ENCODE measurements at regions not wholly inside any gene's neighbourhood (a gene's known extent, or its start where the extent isn't known, plus 50 kb on each side); places are given as distances from the start of the nearest gene placed in this dataset.

DNA sequence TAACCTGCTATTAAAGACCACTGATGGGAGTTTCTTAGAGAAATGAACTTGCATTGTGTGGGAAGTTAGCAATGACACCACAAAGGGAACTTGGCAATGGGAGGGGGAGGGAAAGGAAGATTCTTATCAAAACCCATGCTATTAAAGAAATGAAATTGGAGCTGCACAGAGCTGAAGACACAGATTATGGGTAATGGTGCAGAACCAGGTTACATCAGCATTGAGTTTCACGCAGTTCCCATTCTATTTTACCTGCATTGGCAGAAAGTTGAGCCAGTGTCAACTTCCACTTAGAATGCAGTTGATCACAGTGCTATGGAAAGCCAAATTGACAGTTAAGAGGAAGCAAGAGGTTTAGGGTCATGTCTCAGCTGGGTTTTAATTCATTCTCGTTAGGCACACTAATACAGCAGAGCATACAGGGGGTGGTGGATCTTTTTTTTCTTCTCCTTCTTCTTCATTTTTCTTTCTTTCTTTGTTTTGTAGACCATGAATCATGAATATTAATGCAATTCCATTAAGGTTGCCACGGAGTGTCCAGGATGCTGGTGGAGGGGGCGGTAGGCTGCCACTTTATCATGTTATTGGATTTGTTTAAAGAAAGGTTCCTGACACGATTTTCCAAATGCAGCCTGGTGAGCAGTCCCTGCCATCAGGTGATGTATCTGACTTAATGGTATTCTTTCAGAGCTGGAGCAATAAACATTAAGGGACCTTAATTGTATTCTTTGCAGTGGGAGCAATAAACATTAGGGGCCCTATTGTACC, 1092.0 kb upstream of the MAP3K7 start:
- Mint-ChIP-seq H3K27ac (no peak overlapping the region), H3K4me1 (ENCODE audit: low read depth) (no peaks in the 10 kb centered on the region), H3K27me3 (ENCODE audit: low read depth) (no peaks in the 10 kb centered on the region), H3K9me3 (no peaks in the 10 kb centered on the region), H3K4me3 (no peak overlapping the region), H3K36me3 (ENCODE audit: low read depth) (no peaks in the 10 kb centered on the region)
- no peak for DNase-seq (ENCODE audit: low spot score)

DNA sequence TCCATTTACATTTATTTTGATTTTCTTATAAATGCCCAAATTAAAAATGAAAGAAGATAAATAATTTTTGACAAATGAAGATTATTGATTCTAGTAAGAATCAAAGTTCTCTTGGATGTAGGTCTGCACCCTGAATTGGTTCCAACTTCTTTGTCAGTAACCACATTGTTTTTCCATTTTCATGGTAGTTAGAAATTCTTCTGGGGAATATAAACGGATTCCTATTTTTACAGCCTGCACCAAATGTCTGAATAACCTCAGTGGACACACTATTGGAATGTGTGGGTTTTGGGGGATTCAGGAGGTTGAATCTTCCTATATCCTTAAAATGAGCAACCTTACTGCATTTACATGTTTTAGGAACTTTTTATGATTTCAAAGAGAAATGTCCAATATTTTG, 1085.3 kb upstream of the MAP3K7 start:
- no peaks in the 10 kb centered on the region for H3K27me3 Mint-ChIP-seq (ENCODE audit: low read depth)
- no peak overlapping the region for H3K27ac Mint-ChIP-seq
- H3K4me3 Mint-ChIP-seq, result no peak overlapping the region
- H3K4me1 Mint-ChIP-seq (ENCODE audit: low read depth), result no peaks in the 10 kb centered on the region
- DNase-seq (ENCODE audit: low spot score), result no peak
- H3K9me3 Mint-ChIP-seq, result no peaks in the 10 kb centered on the region
- no peaks in the 10 kb centered on the region for H3K36me3 Mint-ChIP-seq (ENCODE audit: low read depth)

DNA sequence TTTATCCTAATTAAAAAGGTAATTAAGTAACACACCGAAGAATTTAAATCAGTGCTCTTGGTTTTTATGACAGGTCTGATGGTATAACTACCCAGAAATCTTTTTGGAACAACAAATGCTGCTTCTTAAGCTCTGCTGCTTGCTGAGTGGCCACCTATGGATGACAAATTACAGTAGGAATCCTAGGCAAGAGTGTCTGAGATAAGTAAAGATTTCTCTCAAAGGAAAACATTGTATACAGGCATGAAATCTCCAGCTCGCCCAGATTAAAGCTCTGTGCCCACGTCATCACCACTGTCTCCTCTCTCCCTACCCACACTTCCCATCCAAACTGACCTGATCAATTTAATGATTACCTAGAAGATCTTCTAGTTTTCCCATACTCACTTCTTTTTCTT, 1083.0 kb upstream of the MAP3K7 start:
- no peak for DNase-seq (ENCODE audit: low spot score)
- no peak overlapping the region for H3K27ac Mint-ChIP-seq
- H3K36me3 Mint-ChIP-seq (ENCODE audit: low read depth), result no peaks in the 10 kb centered on the region
- H3K9me3 Mint-ChIP-seq, result no peaks in the 10 kb centered on the region
- H3K27me3 Mint-ChIP-seq (ENCODE audit: low read depth), result no peaks in the 10 kb centered on the region
- no peak overlapping the region for H3K4me3 Mint-ChIP-seq
- no peaks in the 10 kb centered on the region for H3K4me1 Mint-ChIP-seq (ENCODE audit: low read depth)

DNA sequence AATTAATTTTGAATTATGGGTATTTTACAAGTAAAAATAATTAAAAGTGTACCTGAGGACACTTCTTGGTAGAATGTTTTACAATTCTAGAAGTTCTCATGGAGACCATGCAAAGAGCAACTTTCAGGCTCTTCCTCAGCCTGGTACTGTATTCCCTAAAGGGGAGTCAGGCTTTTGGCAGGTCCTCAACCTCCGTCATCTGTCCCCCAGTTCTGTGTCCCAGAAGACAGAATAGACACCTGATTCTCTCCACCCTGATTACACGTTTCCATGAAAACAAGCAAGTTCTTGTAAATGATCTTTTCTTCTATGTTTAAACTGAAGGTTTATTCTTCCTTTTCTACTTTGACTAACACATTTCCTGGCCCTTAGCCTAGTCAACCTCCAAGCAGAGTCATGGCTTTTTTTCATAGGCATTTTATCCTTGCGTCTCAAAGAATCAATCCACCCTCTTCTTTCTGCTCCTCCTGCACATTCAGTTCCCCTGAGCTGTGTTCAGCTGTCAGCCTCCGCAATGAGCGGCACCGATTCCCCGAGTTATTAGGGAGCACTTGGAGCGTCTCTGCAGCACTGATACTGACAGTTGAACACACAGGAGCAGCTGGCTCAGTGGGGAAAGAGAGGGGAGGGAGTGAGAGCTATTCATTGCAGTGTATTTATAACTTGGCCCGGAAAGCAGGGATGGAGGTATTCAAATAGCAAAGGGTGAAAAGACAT, 1082.4 kb upstream of the MAP3K7 start:
- no peaks in the 10 kb centered on the region for H3K9me3 Mint-ChIP-seq
- H3K4me3 Mint-ChIP-seq, result no peak overlapping the region
- no peak for DNase-seq (ENCODE audit: low spot score)
- no peaks in the 10 kb centered on the region for H3K36me3 Mint-ChIP-seq (ENCODE audit: low read depth)
- no peaks in the 10 kb centered on the region for H3K27me3 Mint-ChIP-seq (ENCODE audit: low read depth)
- no peak overlapping the region for H3K27ac Mint-ChIP-seq
- H3K4me1 Mint-ChIP-seq (ENCODE audit: low read depth), result no peaks in the 10 kb centered on the region

DNA sequence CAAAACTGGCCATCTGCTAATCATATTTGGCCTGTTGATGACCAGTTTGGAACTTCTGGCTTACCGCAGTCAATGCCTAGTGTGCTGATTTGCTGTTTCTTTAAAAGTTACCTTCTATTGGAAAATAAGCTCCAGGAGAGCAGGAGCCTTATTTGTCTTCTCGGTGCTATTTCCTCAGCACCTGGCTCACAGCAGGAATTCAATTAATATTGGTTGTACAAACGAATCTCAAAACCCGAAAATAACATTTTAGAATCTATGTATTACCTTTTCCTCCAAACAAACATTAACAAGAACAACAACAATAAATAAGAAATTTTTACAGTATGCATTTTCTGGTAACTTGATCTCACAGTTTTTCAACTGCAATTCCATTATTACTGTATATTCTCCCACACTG, 1080.7 kb upstream of the MAP3K7 start:
- no peaks in the 10 kb centered on the region for H3K27me3 Mint-ChIP-seq (ENCODE audit: low read depth)
- H3K27ac Mint-ChIP-seq, result no peak overlapping the region
- no peaks in the 10 kb centered on the region for H3K36me3 Mint-ChIP-seq (ENCODE audit: low read depth)
- no peaks in the 10 kb centered on the region for H3K4me1 Mint-ChIP-seq (ENCODE audit: low read depth)
- no peak for DNase-seq (ENCODE audit: low spot score)
- H3K4me3 Mint-ChIP-seq, result no peak overlapping the region
- peaks cover 4% of the 10 kb centered on the region for H3K9me3 Mint-ChIP-seq

GRCh38 chr6:91664327-91664959, 1077.6 kb upstream of the MAP3K7 start:
- H3K4me1 Mint-ChIP-seq (ENCODE audit: low read depth), result no peaks in the 10 kb centered on the region
- H3K4me3 Mint-ChIP-seq, result no peak overlapping the region

DNA sequence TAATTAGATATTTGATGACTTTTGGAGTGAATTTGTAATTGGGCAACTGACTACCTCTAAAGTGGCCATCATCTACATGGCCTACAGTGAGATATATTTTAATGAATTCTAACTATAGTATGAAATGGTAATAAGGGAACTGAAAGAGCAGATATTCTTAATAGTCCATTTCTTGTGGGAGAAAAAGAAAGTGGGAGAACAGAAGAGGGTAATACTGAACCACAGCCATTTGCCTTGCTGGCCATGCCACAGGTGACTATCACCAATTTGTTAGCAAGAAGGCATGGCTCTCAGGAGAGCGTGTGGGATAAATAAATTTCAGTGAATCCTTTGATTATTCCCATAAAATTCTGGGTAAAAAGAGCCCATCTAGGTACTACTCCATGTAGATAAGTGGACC, 1074.0 kb upstream of the MAP3K7 start:
- no peak overlapping the region for H3K27ac Mint-ChIP-seq
- H3K36me3 Mint-ChIP-seq (ENCODE audit: low read depth), result no peaks in the 10 kb centered on the region
- H3K4me1 Mint-ChIP-seq (ENCODE audit: low read depth), result no peaks in the 10 kb centered on the region
- DNase-seq (ENCODE audit: low spot score), result no peak
- no peak overlapping the region for H3K4me3 Mint-ChIP-seq
- no peaks in the 10 kb centered on the region for H3K27me3 Mint-ChIP-seq (ENCODE audit: low read depth)
- peaks cover 4% of the 10 kb centered on the region for H3K9me3 Mint-ChIP-seq

More at GRCh38 chr6:91664327-91664959, 1077.6 kb upstream of the MAP3K7 start:
- Mint-ChIP-seq H3K36me3 (ENCODE audit: low read depth) (no peaks in the 10 kb centered on the region), H3K27ac (no peak overlapping the region), H3K27me3 (ENCODE audit: low read depth) (no peaks in the 10 kb centered on the region), H3K9me3 (peaks cover 4% of the 10 kb centered on the region)
- DNase-seq (ENCODE audit: low spot score), result no peak

- Mint-ChIP-seq H3K36me3 (ENCODE audit: low read depth) (no peaks in the 10 kb centered on the region), H3K4me3 (no peak overlapping the region), H3K27ac (no peak overlapping the region), H3K4me1 (ENCODE audit: low read depth) (no peaks in the 10 kb centered on the region), H3K9me3 (peaks cover 4% of the 10 kb centered on the region), H3K27me3 (ENCODE audit: low read depth) (no peaks in the 10 kb centered on the region)
- no peak for DNase-seq (ENCODE audit: low spot score)
Observed at GRCh38 chr6:91659891-91660290, 1073.0 kb upstream of the MAP3K7 start.

- no peak for DNase-seq (ENCODE audit: low spot score)
- Mint-ChIP-seq H3K4me3 (no peak overlapping the region), H3K9me3 (peaks cover 3% of the 10 kb centered on the region), H3K27me3 (ENCODE audit: low read depth) (no peaks in the 10 kb centered on the region), H3K36me3 (ENCODE audit: low read depth) (no peaks in the 10 kb centered on the region), H3K27ac (no peak overlapping the region), H3K4me1 (ENCODE audit: low read depth) (no peaks in the 10 kb centered on the region)
Observed at GRCh38 chr6:91654793-91655192, 1067.9 kb upstream of the MAP3K7 start.

GRCh38 chr6:91654357-91654756, 1067.5 kb upstream of the MAP3K7 start:
- no peak for DNase-seq (ENCODE audit: low spot score)
- Mint-ChIP-seq H3K9me3 (peaks cover 3% of the 10 kb centered on the region), H3K27ac (no peak overlapping the region), H3K4me1 (ENCODE audit: low read depth) (no peaks in the 10 kb centered on the region), H3K27me3 (ENCODE audit: low read depth) (no peaks in the 10 kb centered on the region), H3K4me3 (no peak overlapping the region), H3K36me3 (ENCODE audit: low read depth) (no peaks in the 10 kb centered on the region)

- H3K36me3 Mint-ChIP-seq (ENCODE audit: low read depth), result no peaks in the 10 kb centered on the region
- peaks cover 3% of the 10 kb centered on the region for H3K9me3 Mint-ChIP-seq
- no peaks in the 10 kb centered on the region for H3K4me1 Mint-ChIP-seq (ENCODE audit: low read depth)
- H3K27ac Mint-ChIP-seq, result no peak overlapping the region
- DNase-seq (ENCODE audit: low spot score), result no peak
- no peak overlapping the region for H3K4me3 Mint-ChIP-seq
- no peaks in the 10 kb centered on the region for H3K27me3 Mint-ChIP-seq (ENCODE audit: low read depth)
Observed at GRCh38 chr6:91653895-91654294, 1067.0 kb upstream of the MAP3K7 start.

DNA sequence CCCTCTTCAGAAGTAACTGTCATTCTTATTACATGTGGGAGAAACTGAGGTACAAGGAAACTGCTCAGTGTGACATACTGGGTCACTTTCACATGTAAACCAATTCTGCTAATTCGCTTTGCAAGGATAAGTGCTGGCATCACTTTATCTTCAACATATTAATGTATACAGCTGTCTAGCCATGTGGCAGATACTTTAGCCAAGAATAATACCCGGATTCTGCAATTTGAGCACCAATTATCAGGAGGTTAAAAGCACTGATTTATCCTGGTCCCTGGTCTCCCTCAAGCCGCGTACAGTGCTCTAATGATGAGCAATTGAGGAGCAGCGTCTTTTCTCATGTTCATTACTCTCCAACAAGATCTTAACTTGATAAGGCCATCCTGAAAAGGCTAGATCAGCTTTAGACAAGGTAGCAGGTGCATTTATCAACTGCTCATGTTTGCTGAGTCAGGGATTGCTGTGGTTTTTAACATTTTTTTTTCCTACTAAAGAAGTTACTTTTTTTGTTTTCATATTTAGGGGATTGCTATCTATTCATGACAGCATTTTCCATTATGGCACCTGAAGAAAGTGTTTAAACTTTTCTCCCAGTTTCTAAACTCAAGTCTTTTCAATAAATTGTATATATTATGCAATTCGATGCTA, 1066.3 kb upstream of the MAP3K7 start:
- no peak overlapping the region for H3K4me3 Mint-ChIP-seq
- DNase-seq (ENCODE audit: low spot score), result no peak
- H3K27me3 Mint-ChIP-seq (ENCODE audit: low read depth), result no peaks in the 10 kb centered on the region

DNA sequence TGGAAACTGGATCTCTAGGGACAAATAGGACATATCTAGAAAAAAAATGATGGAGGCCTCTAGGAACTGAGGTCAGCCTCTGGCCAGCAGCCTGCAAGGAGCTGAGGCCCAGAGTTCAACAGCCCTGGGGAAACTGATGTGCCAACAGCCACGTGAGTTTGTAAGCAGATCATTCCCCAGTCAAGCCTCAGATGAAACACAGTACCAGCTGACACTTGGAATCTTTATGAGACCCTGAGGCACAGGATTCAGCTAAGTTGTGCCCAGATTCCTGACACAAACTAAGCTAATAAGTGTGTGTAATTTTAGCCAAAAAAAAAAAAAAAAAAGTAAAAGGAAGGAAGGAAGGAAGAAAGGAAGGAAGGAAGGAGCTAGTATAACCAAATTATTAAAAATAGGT, 1059.8 kb upstream of the MAP3K7 start:
- Mint-ChIP-seq H3K27ac (peak overlapping the region; percentile 45), H3K9me3 (no peaks in the 10 kb centered on the region), H3K36me3 (ENCODE audit: low read depth) (no peaks in the 10 kb centered on the region), H3K4me3 (no peak overlapping the region), H3K27me3 (ENCODE audit: low read depth) (no peaks in the 10 kb centered on the region), H3K4me1 (ENCODE audit: low read depth) (no peaks in the 10 kb centered on the region)
- DNase-seq (ENCODE audit: low spot score), result no peak

More for the DNA sequence above, 1066.3 kb upstream of the MAP3K7 start:
- Mint-ChIP-seq H3K36me3 (ENCODE audit: low read depth) (no peaks in the 10 kb centered on the region), H3K4me1 (ENCODE audit: low read depth) (no peaks in the 10 kb centered on the region), H3K9me3 (peaks cover 3% of the 10 kb centered on the region), H3K27ac (no peak overlapping the region)

GRCh38 chr6:91645811-91646210, 1058.9 kb upstream of the MAP3K7 start:
- Mint-ChIP-seq H3K4me3 (no peak overlapping the region), H3K4me1 (ENCODE audit: low read depth) (no peaks in the 10 kb centered on the region), H3K27me3 (ENCODE audit: low read depth) (no peaks in the 10 kb centered on the region), H3K9me3 (no peaks in the 10 kb centered on the region), H3K27ac (no peak overlapping the region), H3K36me3 (ENCODE audit: low read depth) (no peaks in the 10 kb centered on the region)
- no peak for DNase-seq (ENCODE audit: low spot score)
